Tibial nerve (tissue), 4 donors: ENCODE measurements at regions not wholly inside any gene's neighbourhood (a gene's known extent, or its start where the extent isn't known, plus 50 kb on each side); places are given as distances from the start of the nearest gene placed in this dataset.

ENCODE experiments used
- DNase-seq, 2 donors: peaks; one replicate each; pipeline ENCODE4 v3.0.0-alpha.2; 2019; ENCODE audit warnings: low spot score in 2 of 2
- H3K27ac ChIP-seq, 4 donors: fragments of 200-600 bp; sonication (generic) in 3 of 4; one replicate each; pipeline ENCODE4 v1.5.1; 2017 to 2019; ENCODE audit warnings: mild to moderate bottlenecking in 1 of 4
- H3K27me3 ChIP-seq, 2 donors: fragments of 200-600 bp; sonication (generic) in 1 of 2; one replicate each; pipeline versions ENCODE4 v1.5.1 to v1.6.0; 2017 to 2019
- H3K36me3 ChIP-seq, 3 donors: fragments of 200-600 bp; sonication (generic); one replicate each; pipeline ENCODE4 v1.5.1; 2018 to 2019
- H3K4me1 ChIP-seq, 4 donors: fragments of 200-600 bp; sonication (generic) in 3 of 4; one replicate each; pipeline ENCODE4 v1.5.1; 2017 to 2019
- H3K4me3 ChIP-seq, 4 donors: fragments of 200-600 bp; sonication (generic) in 3 of 4; one replicate each; pipeline ENCODE4 v1.5.1; 2017 to 2019; ENCODE audit warnings: mild to moderate bottlenecking in 1 of 4, moderate library complexity in 1 of 4
- H3K9me3 ChIP-seq, 4 donors: fragments of 200-600 bp; sonication (generic) in 3 of 4; one replicate each; pipeline ENCODE4 v1.5.1; 2017 to 2019
- CTCF ChIP-seq, 5 experiments: fragments of 200-600 bp in 3 of 5; fragments of 450-650 bp in 2 of 5; sonication (generic) in 3 of 5; IDR thresholded peaks; one replicate each; pipeline ENCODE4 v1.5.1; 2016 to 2019; ENCODE audit warnings: antibody characterized with exemption in 5 of 5, mild to moderate bottlenecking in 3 of 5, moderate library complexity in 2 of 5
- EP300 ChIP-seq, 2 donors: sonication (generic); formaldehyde crosslinking; IDR thresholded peaks; one replicate each; pipeline ENCODE4 v1.6.1; 2017; ENCODE audit warnings: antibody characterized with exemption in 2 of 2, mild to moderate bottlenecking in 1 of 2
- POLR2A ChIP-seq, 2 donors: fragments of 450-650 bp; IDR thresholded peaks; one replicate each; pipeline ENCODE4 v1.6.1; 2017; ENCODE audit warnings: antibody characterized with exemption in 2 of 2, mild to moderate bottlenecking in 2 of 2, moderate library complexity in 2 of 2
- WGBS, 2 donors: methylation state at CpG; one replicate each; pipeline ENCODE4 v1.1.5; 2018; 5-methylcytosine and 5-hydroxymethylcytosine counted together

- no peak for TF ChIP-seq POLR2A (IDR thresholded peaks at IDR 0.05)
- TF ChIP-seq CTCF (IDR thresholded peaks at IDR 0.05) = no peak
- no peak for TF ChIP-seq EP300 (IDR thresholded peaks at IDR 0.05)
- H3K27ac ChIP-seq = no peak overlapping the region
- H3K36me3 ChIP-seq = no peaks in the 10 kb centered on the region
- H3K9me3 ChIP-seq = no peaks in the 10 kb centered on the region
- DNase-seq = no peak
- no peaks in the 10 kb centered on the region for H3K4me1 ChIP-seq
- no peaks in the 10 kb centered on the region for H3K27me3 ChIP-seq
- WGBS, 2 donors = 40 to 43% methylated on average over 6 of the region's 6 CpGs
- H3K4me3 ChIP-seq = no peak overlapping the region
Observed at GRCh38 chr5:51188001-51188591, 195.2 kb upstream of the ISL1 start.

GRCh38 chr5:51194671-51195070, 188.6 kb upstream of the ISL1 start:
- H3K36me3 ChIP-seq = no peaks in the 10 kb centered on the region
- no peaks in the 10 kb centered on the region for H3K27me3 ChIP-seq
- TF ChIP-seq POLR2A (IDR thresholded peaks at IDR 0.05) (no peak), CTCF (IDR thresholded peaks at IDR 0.05) (no peak), EP300 (IDR thresholded peaks at IDR 0.05) (no peak)
- no peak for DNase-seq
- no peak overlapping the region for H3K27ac ChIP-seq
- no peaks in the 10 kb centered on the region for H3K4me1 ChIP-seq
- H3K4me3 ChIP-seq = no peak overlapping the region
- 10 to 15% methylated on average over 2 of the region's 2 CpGs for whole genome bisulfite sequencing, 2 donors
- no peaks in the 10 kb centered on the region for H3K9me3 ChIP-seq

- Histone ChIP-seq H3K4me3 (no peak overlapping the region), H3K27ac (no peak overlapping the region), H3K9me3 (no peaks in the 10 kb centered on the region), H3K27me3 (no peaks in the 10 kb centered on the region), H3K36me3 (no peaks in the 10 kb centered on the region), H3K4me1 (no peaks in the 10 kb centered on the region)
- TF ChIP-seq EP300 (IDR thresholded peaks at IDR 0.05) (no peak), CTCF (IDR thresholded peaks at IDR 0.05) (no peak), POLR2A (IDR thresholded peaks at IDR 0.05) (no peak)
- no peak for DNase-seq
- WGBS, 2 donors = 67% methylated on average over 6 of the region's 6 CpGs
Observed at GRCh38 chr5:51201024-51201423, 182.2 kb upstream of the ISL1 start.

- no peak overlapping the region for H3K27ac ChIP-seq
- no peak for TF ChIP-seq POLR2A (IDR thresholded peaks at IDR 0.05)
- no peak for TF ChIP-seq EP300 (IDR thresholded peaks at IDR 0.05)
- TF ChIP-seq CTCF (IDR thresholded peaks at IDR 0.05) = no peak
- no peaks in the 10 kb centered on the region for H3K4me1 ChIP-seq
- no peaks in the 10 kb centered on the region for H3K36me3 ChIP-seq
- no peaks in the 10 kb centered on the region for H3K9me3 ChIP-seq
- H3K4me3 ChIP-seq = no peak overlapping the region
- WGBS, 2 donors = 64 to 87% methylated on average over 1 of the region's 1 CpG
- no peak for DNase-seq
- H3K27me3 ChIP-seq = no peaks in the 10 kb centered on the region
Observed at GRCh38 chr5:51201708-51202107, 181.5 kb upstream of the ISL1 start.

- Histone ChIP-seq H3K9me3 (no peaks in the 10 kb centered on the region), H3K36me3 (no peaks in the 10 kb centered on the region), H3K27ac (no peak overlapping the region), H3K4me3 (no peak overlapping the region), H3K4me1 (no peaks in the 10 kb centered on the region), H3K27me3 (no peaks in the 10 kb centered on the region)
- no peak for DNase-seq
- TF ChIP-seq CTCF (IDR thresholded peaks at IDR 0.05) (no peak), POLR2A (IDR thresholded peaks at IDR 0.05) (no peak), EP300 (IDR thresholded peaks at IDR 0.05) (no peak)
- WGBS, 2 donors = 57 to 65% methylated on average over 2 of the region's 2 CpGs
Observed at GRCh38 chr5:51202161-51202560, 181.1 kb upstream of the ISL1 start.
